ENCODE measurements at regions not wholly inside any gene's neighbourhood (a gene's known extent, or its start where the extent isn't known, plus 50 kb on each side); places are given as distances from the start of the nearest gene placed in this dataset.
"Not testable (repeated sequence)": the region's sequence is repeated elsewhere in the genome, so short reads cannot be mapped to it uniquely, and the experiment has no call there.

- TF ChIP-seq CTCF (IDR thresholded peaks at IDR 0.05; ENCODE audit: poor library complexity, severe bottlenecking), result no peak
- no peak overlapping the region for H3K4me3 ChIP-seq (ENCODE audit: severe bottlenecking)
- no peaks in the 10 kb centered on the region for H3K36me3 ChIP-seq (ENCODE audit: low read depth)
- ATAC-seq (ENCODE audit: low read depth) (no peak), DNase-seq (ENCODE audit: low spot score) (no peak)
- H3K9me3 ChIP-seq (ENCODE audit: severe bottlenecking), result no peaks in the 10 kb centered on the region
- no peak overlapping the region for H3K27ac ChIP-seq (ENCODE audit: poor library complexity, severe bottlenecking)
- no peaks in the 10 kb centered on the region for H3K4me1 ChIP-seq (ENCODE audit: insufficient read depth, poor library complexity, severe bottlenecking)
- H3K27me3 ChIP-seq (ENCODE audit: insufficient read depth, poor library complexity, severe bottlenecking), result no peaks in the 10 kb centered on the region
Measured at GRCh38 chr18:70576276-70577022, 287.6 kb downstream of the SOCS6 start.

- not testable (repeated sequence) for H3K27ac ChIP-seq (ENCODE audit: poor library complexity, severe bottlenecking); H3K9me3 ChIP-seq (ENCODE audit: severe bottlenecking); H3K27me3 ChIP-seq (ENCODE audit: insufficient read depth, poor library complexity, severe bottlenecking); H3K36me3 ChIP-seq (ENCODE audit: low read depth); ATAC-seq (ENCODE audit: low read depth); DNase-seq (ENCODE audit: low spot score); H3K4me1 ChIP-seq (ENCODE audit: insufficient read depth, poor library complexity, severe bottlenecking); H3K4me3 ChIP-seq (ENCODE audit: severe bottlenecking)
Measured at GRCh38 chr18:70574951-70575350, 286.1 kb downstream of the SOCS6 start.

- ATAC-seq (ENCODE audit: low read depth); H3K36me3 ChIP-seq (ENCODE audit: low read depth); H3K27me3 ChIP-seq (ENCODE audit: insufficient read depth, poor library complexity, severe bottlenecking); H3K4me3 ChIP-seq (ENCODE audit: severe bottlenecking); DNase-seq (ENCODE audit: low spot score); H3K9me3 ChIP-seq (ENCODE audit: severe bottlenecking); H3K4me1 ChIP-seq (ENCODE audit: insufficient read depth, poor library complexity, severe bottlenecking); H3K27ac ChIP-seq (ENCODE audit: poor library complexity, severe bottlenecking): not testable (repeated sequence)
Measured at GRCh38 chr18:70569647-70570046, 280.8 kb downstream of the SOCS6 start.

GRCh38 chr18:70559446-70559845 is 270.6 kb downstream of the SOCS6 start:
- Histone ChIP-seq H3K27me3 (ENCODE audit: insufficient read depth, poor library complexity, severe bottlenecking) (peaks cover 31% of the 10 kb centered on the region), H3K36me3 (ENCODE audit: low read depth) (no peaks in the 10 kb centered on the region), H3K9me3 (ENCODE audit: severe bottlenecking) (no peaks in the 10 kb centered on the region), H3K4me3 (ENCODE audit: severe bottlenecking) (no peak overlapping the region), H3K4me1 (ENCODE audit: insufficient read depth, poor library complexity, severe bottlenecking) (no peaks in the 10 kb centered on the region), H3K27ac (ENCODE audit: poor library complexity, severe bottlenecking) (no peak overlapping the region)
- DNase-seq (ENCODE audit: low spot score) (no peak), ATAC-seq (ENCODE audit: low read depth) (no peak)
- no peak for TF ChIP-seq CTCF (IDR thresholded peaks at IDR 0.05; ENCODE audit: poor library complexity, severe bottlenecking)

- Histone ChIP-seq H3K27me3 (ENCODE audit: insufficient read depth, poor library complexity, severe bottlenecking) (peaks cover 41% of the 10 kb centered on the region), H3K4me3 (ENCODE audit: severe bottlenecking) (no peak overlapping the region), H3K36me3 (ENCODE audit: low read depth) (no peaks in the 10 kb centered on the region), H3K9me3 (ENCODE audit: severe bottlenecking) (no peaks in the 10 kb centered on the region), H3K4me1 (ENCODE audit: insufficient read depth, poor library complexity, severe bottlenecking) (no peaks in the 10 kb centered on the region), H3K27ac (ENCODE audit: poor library complexity, severe bottlenecking) (no peak overlapping the region)
- TF ChIP-seq CTCF (IDR thresholded peaks at IDR 0.05; ENCODE audit: poor library complexity, severe bottlenecking), result no peak
- ATAC-seq (ENCODE audit: low read depth), result no peak
- no peak for DNase-seq (ENCODE audit: low spot score)
Measured at GRCh38 chr18:70558371-70558770, 269.5 kb downstream of the SOCS6 start.

- Histone ChIP-seq H3K4me3 (ENCODE audit: severe bottlenecking) (no peak overlapping the region), H3K27ac (ENCODE audit: poor library complexity, severe bottlenecking) (no peak overlapping the region), H3K4me1 (ENCODE audit: insufficient read depth, poor library complexity, severe bottlenecking) (no peaks in the 10 kb centered on the region), H3K9me3 (ENCODE audit: severe bottlenecking) (no peaks in the 10 kb centered on the region), H3K27me3 (ENCODE audit: insufficient read depth, poor library complexity, severe bottlenecking) (peaks cover 41% of the 10 kb centered on the region), H3K36me3 (ENCODE audit: low read depth) (no peaks in the 10 kb centered on the region)
- no peak for DNase-seq (ENCODE audit: low spot score)
- no peak for ATAC-seq (ENCODE audit: low read depth)
- no peak for TF ChIP-seq CTCF (IDR thresholded peaks at IDR 0.05; ENCODE audit: poor library complexity, severe bottlenecking)
Measured at GRCh38 chr18:70554854-70555445, 266.1 kb downstream of the SOCS6 start.
